ENCODE measurements at regions not wholly inside any gene's neighbourhood (a gene's known extent, or its start where the extent isn't known, plus 50 kb on each side); places are given as distances from the start of the nearest gene placed in this dataset.

DNA sequence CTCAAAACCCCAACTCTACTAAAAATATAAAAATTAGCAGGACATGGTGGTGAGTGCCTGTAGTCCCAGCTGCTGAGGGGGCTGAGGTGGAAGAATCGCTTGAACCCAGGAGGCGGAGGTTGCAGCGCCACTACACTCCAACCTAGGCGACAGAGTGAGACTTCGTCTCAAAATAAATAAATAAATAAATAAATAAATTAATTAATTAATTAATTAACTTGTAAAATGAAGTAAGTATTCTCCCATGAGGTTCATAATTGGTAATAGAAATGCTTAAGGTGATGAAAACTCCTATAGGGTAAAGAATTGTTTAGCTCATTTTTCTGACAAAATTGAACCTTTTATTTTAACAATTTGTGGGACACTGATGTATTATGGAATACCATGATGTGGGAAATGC is 230.8 kb downstream of the TMEM182 start:
- no peak overlapping the region for H3K27ac ChIP-seq (replicated peaks)
- H3K36me3 ChIP-seq = no peaks in the 10 kb centered on the region
- DNase-seq = no peak
- H3K27me3 ChIP-seq (ENCODE audit: low read depth) = no peaks in the 10 kb centered on the region
- H3K4me1 ChIP-seq = no peaks in the 10 kb centered on the region
- intact Hi-C loops (cut with micrococcal nuclease) = no loop called here
- H3K9me3 ChIP-seq (replicated peaks) = no peaks in the 10 kb centered on the region
- no peak for TF ChIP-seq CTCF (IDR thresholded peaks at IDR 0.05; ENCODE audit: borderline replicate concordance)
- no peak overlapping the region for H3K4me3 ChIP-seq

GRCh38 chr2:102999958-103000357 is 238.1 kb downstream of the TMEM182 start:
- no peak for DNase-seq
- Histone ChIP-seq H3K36me3 (no peaks in the 10 kb centered on the region), H3K27ac (replicated peaks) (no peak overlapping the region), H3K27me3 (ENCODE audit: low read depth) (no peaks in the 10 kb centered on the region), H3K4me3 (no peak overlapping the region), H3K4me1 (no peaks in the 10 kb centered on the region), H3K9me3 (replicated peaks) (peaks cover 14% of the 10 kb centered on the region)
- TF ChIP-seq CTCF (IDR thresholded peaks at IDR 0.05; ENCODE audit: borderline replicate concordance) = no peak
- intact Hi-C loops (cut with micrococcal nuclease) = no loop called here

- intact Hi-C loops (cut with micrococcal nuclease) = no loop called here
- DNase-seq = no peak
- no peaks in the 10 kb centered on the region for H3K27me3 ChIP-seq (ENCODE audit: low read depth)
These were observed 241.1 kb downstream of the TMEM182 start for GRCh38 chr2:103002954-103003353.

DNA sequence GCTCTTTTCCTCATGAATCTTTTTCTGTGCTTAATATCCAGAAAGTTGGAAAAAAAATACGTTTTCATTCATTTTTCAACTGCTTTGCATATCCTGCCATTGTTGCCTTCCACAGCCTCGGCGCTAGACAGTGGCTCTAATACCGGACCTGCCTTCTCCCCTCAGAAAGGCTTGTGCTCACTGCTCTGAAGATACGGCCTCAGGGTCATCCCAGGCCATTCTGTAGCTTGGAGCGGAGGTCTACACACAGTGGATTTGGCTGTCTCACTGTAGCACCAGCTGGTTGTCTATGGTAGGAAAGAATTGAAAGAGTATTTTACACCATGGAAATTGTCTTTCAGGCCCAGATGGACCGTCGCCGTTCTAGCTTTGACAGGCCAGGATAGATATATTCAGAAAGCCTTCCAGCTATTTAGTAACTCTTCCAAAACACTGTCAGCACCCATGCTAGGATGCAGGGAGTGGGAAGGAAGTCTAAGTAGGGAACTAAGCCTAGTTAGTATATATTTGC is 242.0 kb downstream of the TMEM182 start:
- intact Hi-C loops (cut with micrococcal nuclease) = no loop called here
- Histone ChIP-seq H3K27me3 (ENCODE audit: low read depth) (no peaks in the 10 kb centered on the region), H3K27ac (replicated peaks) (no peak overlapping the region), H3K9me3 (replicated peaks) (peaks cover 14% of the 10 kb centered on the region), H3K36me3 (no peaks in the 10 kb centered on the region), H3K4me3 (no peak overlapping the region), H3K4me1 (no peaks in the 10 kb centered on the region)
- no peak for TF ChIP-seq CTCF (IDR thresholded peaks at IDR 0.05; ENCODE audit: borderline replicate concordance)
- DNase-seq = no peak

More at GRCh38 chr2:103002954-103003353, 241.1 kb downstream of the TMEM182 start:
- peaks cover 14% of the 10 kb centered on the region for H3K9me3 ChIP-seq (replicated peaks)
- no peak for TF ChIP-seq CTCF (IDR thresholded peaks at IDR 0.05; ENCODE audit: borderline replicate concordance)
- no peaks in the 10 kb centered on the region for H3K4me1 ChIP-seq
- no peaks in the 10 kb centered on the region for H3K36me3 ChIP-seq
- no peak overlapping the region for H3K4me3 ChIP-seq
- H3K27ac ChIP-seq (replicated peaks) = no peak overlapping the region

DNA sequence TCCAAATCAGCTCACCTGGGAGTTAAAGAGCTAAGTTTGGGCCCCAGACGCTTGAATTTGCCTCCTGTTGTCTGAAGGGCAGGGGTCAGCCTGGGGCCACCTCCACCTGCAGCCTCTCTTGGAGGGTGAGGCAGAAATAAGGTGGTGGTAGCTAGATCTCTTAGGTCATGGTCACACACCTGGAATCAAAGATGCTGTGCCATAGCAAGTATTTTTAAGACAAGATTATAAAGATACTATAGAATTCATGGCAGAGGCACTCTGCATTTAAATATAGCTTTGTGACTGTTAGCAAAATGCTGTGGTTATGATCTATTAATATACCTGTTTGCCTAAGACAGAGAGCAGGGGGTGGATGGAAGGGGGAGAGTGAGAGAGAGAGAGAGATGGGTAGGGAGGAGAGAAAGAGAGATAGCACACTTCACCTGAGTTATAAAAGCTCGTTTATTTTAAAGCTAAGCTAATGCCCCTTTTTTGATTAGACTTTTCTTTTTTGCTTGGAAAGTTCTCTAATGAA is 242.7 kb downstream of the TMEM182 start:
- TF ChIP-seq CTCF (IDR thresholded peaks at IDR 0.05; ENCODE audit: borderline replicate concordance) = no peak
- Histone ChIP-seq H3K9me3 (replicated peaks) (peaks cover 14% of the 10 kb centered on the region), H3K27me3 (ENCODE audit: low read depth) (no peaks in the 10 kb centered on the region), H3K4me3 (no peak overlapping the region), H3K27ac (replicated peaks) (no peak overlapping the region), H3K4me1 (no peaks in the 10 kb centered on the region), H3K36me3 (no peaks in the 10 kb centered on the region)
- no peak for DNase-seq
- intact Hi-C loops (cut with micrococcal nuclease) = no loop called here

Measured in left ventricle myocardium inferior (tissue), 1 donor.